Activated CD8-positive, alpha-beta memory T cell treated with anti-CD3 and anti-CD28 coated beads for 4 hours (primary cell): ENCODE measurements at regions not wholly inside any gene's neighbourhood (a gene's known extent, or its start where the extent isn't known, plus 50 kb on each side); places are given as distances from the start of the nearest gene placed in this dataset.

Experiments
- DNase-seq, 2 donors: peaks; one replicate each; pipeline ENCODE4 v3.0.0-alpha.2; 2020; ENCODE audit warnings: low read depth in 2 of 2

GRCh38 chr20:20933142-20933958, 172.8 kb downstream of the LINC00237 start:
- DNase-seq: no peak

- no peak for DNase-seq
These were observed 174.0 kb downstream of the LINC00237 start for GRCh38 chr20:20932156-20932555.

- DNase-seq: no peak
These were observed 174.5 kb downstream of the LINC00237 start for GRCh38 chr20:20931632-20932031.

GRCh38 chr20:20931024-20931423, 175.1 kb downstream of the LINC00237 start:
- DNase-seq: no peak

GRCh38 chr20:20930500-20930899, 175.7 kb downstream of the LINC00237 start:
- no peak for DNase-seq

GRCh38 chr20:20929341-20929740, 176.8 kb downstream of the LINC00237 start:
- no peak for DNase-seq

GRCh38 chr20:20926222-20926905, 179.8 kb downstream of the LINC00237 start:
- no peak for DNase-seq

GRCh38 chr20:20920433-20920832, 185.7 kb downstream of the LINC00237 start:
- DNase-seq: no peak

- DNase-seq: no peak
These were observed 190.3 kb downstream of the LINC00237 start for GRCh38 chr20:20915844-20916243.

GRCh38 chr20:20904501-20904831, 192.0 kb upstream of the RALGAPA2 start:
- no peak for DNase-seq

- no peak for DNase-seq
These were observed 191.5 kb upstream of the RALGAPA2 start for GRCh38 chr20:20903773-20904500.

- DNase-seq: no peak
These were observed 185.5 kb upstream of the RALGAPA2 start for GRCh38 chr20:20897922-20898321.

GRCh38 chr20:20897145-20897544, 184.7 kb upstream of the RALGAPA2 start:
- DNase-seq: no peak

- DNase-seq: no peak
These were observed 184.2 kb upstream of the RALGAPA2 start for GRCh38 chr20:20896606-20897005.

GRCh38 chr20:20895537-20895936, 183.1 kb upstream of the RALGAPA2 start:
- DNase-seq: no peak

GRCh38 chr20:20894753-20895152, 182.3 kb upstream of the RALGAPA2 start:
- DNase-seq: no peak

GRCh38 chr20:20894280-20894679, 181.8 kb upstream of the RALGAPA2 start:
- no peak for DNase-seq

- no peak for DNase-seq
These were observed 179.9 kb upstream of the RALGAPA2 start for GRCh38 chr20:20892328-20892727.

- no peak for DNase-seq
These were observed 178.3 kb upstream of the RALGAPA2 start for GRCh38 chr20:20890751-20891150.

GRCh38 chr20:20888936-20889335, 176.5 kb upstream of the RALGAPA2 start:
- no peak for DNase-seq

- DNase-seq: no peak
These were observed 175.8 kb upstream of the RALGAPA2 start for GRCh38 chr20:20888266-20888656.

GRCh38 chr20:20887593-20888265, 175.3 kb upstream of the RALGAPA2 start:
- no peak for DNase-seq
